Right ventricle myocardium inferior (tissue), 1 donor: ENCODE measurements at regions not wholly inside any gene's neighbourhood (a gene's known extent, or its start where the extent isn't known, plus 50 kb on each side); places are given as distances from the start of the nearest gene placed in this dataset.

Experiments used
- ATAC-seq: fragments of 200-7000 bp; cut with Tn5 transposase; one replicate; pipeline ENCODE4 v1.9.1; 2020; ENCODE audit warnings: mild to moderate bottlenecking, moderate library complexity
- DNase-seq: peaks from one replicate; pipeline ENCODE4 v3.0.0; 2021; ENCODE audit errors: missing footprints
- intact Hi-C: fragments of 100-400 bp; cut with DNase I; formaldehyde crosslinking; loops from one replicate; pipeline ENCODE4 v1.11.0; 2022
- donor health status: DM: no; HTN: yes; CAD: no; lungs with severe emphysema.

GRCh38 chr15:68871507-68871906 is 50.8 kb upstream of the ANP32A start:
- no peak for DNase-seq
- intact Hi-C loops = loop anchor here (5.0 kb wide), 1 partner anchor 49 kb away; the partner anchor contains the start of gene ANP32A
- ATAC-seq = no peak

- intact Hi-C loops = loop anchor here (2.0 to 5.0 kb wide), 2 partner anchors 52 to 320 kb away; partner anchors contain the start of gene ANP32A
- ATAC-seq = no peak
- no peak for DNase-seq
Measured at GRCh38 chr15:68874788-68875187, 54.1 kb upstream of the ANP32A start.

GRCh38 chr15:68875377-68876116 is 54.8 kb upstream of the SPESP1 start:
- intact Hi-C loops = loop anchor here (1.0 to 2.0 kb wide), 3 partner anchors 145 to 321 kb away; no protein-coding TSS in a partner anchor
- ATAC-seq (peak; percentile 87), DNase-seq (peak; percentile 96)

- intact Hi-C loops = no loop called here
- ATAC-seq (no peak), DNase-seq (no peak)
Measured at GRCh38 chr15:68877626-68878025, 52.7 kb upstream of the SPESP1 start.

GRCh38 chr15:68880382-68880781 is 49.9 kb upstream of the SPESP1 start:
- intact Hi-C loops = no loop called here
- DNase-seq (no peak), ATAC-seq (no peak)
